ENCODE measurements at regions not wholly inside any gene's neighbourhood (a gene's known extent, or its start where the extent isn't known, plus 50 kb on each side); places are given as distances from the start of the nearest gene placed in this dataset.

DNA sequence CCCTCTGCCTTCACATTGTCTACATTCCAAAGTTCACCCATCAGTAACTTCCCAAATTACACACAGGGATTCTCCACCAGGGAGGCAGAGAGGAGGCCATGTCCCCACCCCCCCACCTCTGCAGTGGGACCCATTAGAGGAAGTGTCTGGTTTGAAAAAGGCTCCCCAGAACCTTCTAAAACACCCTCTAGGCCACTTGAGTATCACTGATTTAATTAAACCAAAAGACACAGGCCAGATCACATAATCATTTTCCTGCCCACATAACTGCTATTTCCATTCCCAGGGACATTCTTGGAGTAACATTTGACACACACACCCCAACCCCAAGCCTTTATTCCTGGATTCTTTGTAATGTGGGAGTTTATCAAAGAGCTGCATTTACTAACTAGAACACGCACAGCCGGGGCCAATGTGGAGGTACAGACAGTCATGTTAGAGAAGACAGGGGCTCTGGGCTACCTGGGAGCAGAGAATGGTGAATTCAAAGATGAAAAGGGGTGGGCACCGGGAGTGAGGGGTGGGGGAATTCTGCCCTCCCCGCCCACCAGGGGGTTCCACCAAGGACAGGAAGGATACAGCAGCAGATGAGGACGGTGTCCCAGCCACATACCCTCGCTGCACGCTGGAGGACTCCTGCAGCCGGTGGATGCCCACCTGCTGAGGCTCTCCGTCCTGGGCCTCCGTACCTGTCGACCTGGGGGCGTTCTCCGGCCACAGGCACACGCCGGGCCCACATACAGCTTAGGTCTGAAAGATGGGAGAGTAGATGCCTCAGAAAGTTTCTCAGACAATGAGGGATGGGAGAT lies 201.4 kb upstream of the CTNNB1 start:
- no peak for DNase-seq

DNA sequence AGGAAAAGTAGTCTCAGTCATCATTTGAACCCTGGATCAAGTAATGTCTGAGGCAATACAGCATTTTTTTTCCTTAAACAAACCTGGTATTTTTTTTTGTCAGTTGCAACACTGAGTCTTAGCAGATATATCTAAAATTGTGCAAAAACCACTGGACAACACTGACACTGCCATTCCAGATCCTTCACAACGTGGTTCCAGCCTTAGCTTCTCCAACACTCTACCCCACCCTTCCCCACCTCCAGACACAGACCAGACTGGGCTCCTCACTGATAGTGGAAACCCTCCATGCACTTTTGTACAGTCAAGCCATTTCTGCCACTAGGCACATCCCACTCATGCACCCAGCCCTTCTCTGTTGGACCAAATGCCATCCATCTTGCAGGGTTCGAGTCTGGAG lies 199.6 kb upstream of the CTNNB1 start:
- no peak for DNase-seq

DNA sequence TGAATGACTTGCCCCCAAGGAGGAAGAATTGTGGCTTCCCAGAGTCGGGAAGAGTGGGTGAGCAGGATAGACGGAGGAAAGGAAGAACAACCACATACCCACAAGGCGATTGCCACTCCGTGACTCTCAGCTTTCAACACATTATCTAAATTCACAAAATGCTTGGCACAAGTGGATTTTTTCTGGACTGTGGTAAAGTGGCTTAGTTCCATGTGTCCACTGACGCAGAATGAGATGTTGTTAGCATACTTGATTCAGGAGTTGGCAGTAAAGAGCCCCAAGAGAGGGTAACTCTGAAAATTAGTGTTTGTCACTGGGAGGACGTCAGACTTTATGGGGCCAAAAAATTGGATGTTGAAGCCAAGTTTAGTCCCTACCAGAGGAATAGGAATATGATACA lies 198.8 kb upstream of the CTNNB1 start:
- no peak for DNase-seq

DNA sequence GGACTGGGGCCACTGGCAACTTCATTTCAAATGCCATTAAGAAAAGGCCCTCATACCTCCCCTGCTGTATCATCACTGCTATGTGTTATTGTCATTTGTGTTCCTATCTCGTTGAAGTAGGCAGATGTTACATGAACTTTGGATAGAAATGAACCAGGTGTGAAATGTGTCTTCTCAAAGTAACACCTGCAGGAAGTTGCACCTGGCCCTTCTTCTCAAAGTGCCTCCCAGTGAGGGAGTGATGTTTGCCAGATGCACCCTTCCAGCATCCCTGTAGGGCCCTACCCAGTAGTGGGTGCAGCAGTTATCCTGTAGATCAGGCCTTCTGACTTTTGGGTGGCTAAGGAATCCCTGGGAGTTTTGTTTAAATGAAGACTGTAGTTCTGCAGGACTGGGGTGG lies 197.7 kb upstream of the CTNNB1 start:
- DNase-seq, result no peak

DNA sequence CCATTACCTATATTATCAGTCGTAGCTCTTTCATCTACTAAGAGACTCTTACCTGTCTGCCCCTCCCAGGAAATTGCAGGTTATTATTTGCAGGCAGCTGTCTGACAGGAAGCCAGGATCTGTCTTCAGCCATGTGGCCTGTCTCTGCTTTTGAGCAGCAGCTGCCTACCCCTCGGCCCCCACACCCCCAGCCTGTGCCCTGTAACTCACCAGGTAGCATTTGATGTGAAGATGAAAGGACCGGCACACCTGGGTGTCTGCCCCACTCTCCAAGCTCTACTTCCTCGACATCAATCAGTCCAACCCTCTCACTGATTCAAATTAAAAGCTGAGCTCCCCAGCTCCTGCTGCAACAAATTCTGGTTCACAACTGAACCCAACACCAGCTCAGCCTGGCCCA lies 197.2 kb upstream of the CTNNB1 start:
- no peak for DNase-seq

DNA sequence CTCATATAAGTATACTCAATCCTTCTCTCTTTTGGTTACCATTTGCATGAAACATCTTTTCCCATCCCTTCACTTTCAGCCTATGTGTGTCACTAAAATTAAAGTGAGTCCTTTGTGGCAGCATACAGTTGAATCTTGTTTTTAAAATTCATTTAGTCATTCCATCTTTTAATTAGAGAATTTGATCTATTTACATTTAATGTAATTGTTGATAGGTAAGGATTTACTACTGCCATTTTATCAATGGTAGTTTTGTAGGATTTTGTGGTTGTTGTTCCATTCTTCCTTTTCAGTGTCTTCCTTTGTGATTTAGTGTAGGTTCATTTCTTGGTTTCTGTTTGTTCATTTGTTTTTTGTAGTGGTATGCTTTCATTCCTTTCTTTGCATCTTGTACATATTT lies 191.9 kb upstream of the CTNNB1 start:
- no peak for DNase-seq

DNA sequence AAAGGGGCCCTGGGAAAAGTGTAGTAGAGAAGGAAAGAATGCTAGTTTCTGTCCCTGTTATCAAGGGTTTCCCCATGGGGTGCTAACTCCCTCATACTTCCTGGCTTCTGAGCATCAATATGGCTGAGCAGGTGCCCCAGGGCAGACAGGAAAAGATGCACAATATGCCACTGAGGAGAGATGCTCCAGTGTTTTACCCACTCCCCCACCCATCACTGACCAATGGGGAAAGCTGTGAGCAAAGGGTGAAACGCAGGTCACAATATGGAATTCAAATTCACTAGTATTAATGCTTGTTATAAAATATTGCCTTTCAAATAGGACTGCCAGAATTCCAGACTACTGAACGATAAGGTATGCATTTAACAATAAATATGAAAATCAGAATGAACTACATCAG lies 187.5 kb upstream of the CTNNB1 start:
- no peak for DNase-seq

DNA sequence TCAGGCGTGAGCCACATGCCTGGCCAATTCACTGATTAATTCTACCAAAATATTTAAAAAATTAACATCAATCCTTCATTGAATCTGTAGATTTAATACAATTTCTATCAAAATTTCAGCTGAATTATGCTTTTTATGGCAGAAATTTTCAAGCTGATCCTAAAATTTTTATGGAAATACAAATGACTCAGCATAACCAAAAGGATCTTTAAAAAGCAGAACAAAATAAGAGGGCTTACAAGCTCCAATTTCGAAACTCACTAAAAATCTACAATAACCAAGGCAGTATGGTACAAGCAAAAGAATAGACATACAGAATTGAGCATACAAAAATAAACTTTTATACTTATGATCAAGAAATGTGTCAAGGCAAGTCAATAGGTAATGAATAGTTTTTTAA lies 180.4 kb upstream of the CTNNB1 start:
- no peak for DNase-seq

DNA sequence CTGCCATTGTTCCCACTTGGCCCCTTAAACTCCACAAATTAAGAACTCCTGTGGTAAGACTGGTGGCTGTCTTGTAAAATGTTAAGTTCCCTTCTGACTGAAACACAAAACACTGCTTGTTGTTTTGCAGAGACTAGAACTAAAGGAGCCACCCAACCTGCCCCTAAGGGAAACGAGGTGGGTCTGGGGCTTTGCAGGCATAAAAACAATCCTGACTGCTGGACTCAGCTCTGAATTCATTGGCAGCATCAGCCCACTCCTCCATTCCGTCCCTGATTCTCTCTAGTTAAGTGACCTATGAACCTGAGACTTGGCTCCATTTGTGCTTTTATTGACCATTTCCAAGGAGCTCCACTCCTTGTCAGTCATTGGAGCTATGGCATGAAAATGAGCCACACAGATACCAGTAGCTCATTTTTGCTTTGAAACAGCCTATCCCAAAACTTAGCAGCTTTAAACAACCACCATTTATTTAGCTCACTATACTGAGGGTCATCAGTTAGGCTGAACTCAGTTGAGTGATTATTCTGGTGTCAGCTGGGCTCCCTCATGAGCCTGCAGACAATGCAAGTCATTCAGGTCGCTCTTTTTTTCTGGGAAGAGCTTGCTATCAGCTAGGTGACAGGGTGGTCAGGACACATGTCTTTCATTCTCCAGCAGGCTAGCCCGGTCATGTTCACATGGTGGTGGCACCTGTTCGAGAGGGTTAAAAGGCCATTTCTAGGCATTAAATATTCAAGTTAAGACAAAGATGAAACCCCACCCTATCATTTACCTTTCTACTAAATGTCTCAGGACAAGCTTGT lies 175.1 kb upstream of the CTNNB1 start:
- DNase-seq, result no peak

DNA sequence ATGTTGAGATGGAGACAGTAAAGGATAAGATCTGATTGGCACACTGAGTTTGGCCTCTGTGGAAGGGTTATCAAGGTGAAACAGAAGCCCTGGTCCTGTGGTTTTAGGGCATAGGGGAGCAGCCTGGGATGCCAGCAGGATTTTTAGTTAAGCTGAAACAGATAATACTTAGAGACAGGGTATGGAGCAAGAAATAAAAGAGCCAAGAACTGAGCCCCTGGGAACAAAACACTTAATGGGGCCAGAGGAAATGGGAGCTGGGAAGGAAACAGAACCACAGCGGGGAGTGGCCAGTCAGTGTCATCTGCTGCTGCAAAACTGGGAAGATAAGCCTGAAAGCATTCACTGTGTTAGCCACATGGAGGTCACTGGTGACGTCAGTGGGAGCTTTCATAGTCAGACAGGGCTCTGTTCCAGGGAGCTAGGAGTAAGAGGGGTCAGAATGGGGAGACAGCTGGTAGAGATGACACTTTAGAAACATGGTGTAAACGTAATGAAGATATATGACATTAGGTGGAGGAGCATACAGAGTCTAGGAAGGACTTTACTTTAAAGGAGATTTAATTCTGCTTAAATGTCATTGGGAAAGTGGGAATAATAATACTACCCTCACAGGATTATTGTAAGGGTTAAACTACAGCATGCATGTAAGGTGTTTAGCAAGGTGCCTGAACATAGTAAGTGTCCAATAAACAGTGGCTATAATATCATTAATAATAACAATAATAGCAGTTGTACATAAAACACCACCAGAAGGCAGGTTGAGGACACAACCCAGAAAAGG lies 172.7 kb upstream of the CTNNB1 start:
- DNase-seq, result no peak

DNA sequence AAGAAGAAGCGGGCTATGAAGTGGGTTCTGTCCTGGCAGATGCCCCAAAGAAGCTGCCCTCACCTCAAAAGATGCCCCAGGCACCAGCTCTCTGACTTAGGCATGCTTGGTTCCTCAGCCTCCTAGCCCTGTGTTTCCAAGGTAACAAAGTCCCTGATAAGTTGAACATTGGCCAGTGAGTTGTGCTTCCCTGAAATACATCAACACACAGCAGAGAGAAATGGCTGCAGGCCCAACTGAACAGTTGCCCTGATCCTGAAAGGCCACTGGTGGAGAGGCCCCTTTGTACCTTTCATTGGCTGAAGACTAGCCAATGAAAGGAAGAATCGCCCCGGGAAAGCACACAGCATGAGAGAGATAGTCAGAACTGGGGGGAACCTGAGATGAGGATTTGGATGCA lies 169.9 kb upstream of the CTNNB1 start:
- no peak for DNase-seq

DNA sequence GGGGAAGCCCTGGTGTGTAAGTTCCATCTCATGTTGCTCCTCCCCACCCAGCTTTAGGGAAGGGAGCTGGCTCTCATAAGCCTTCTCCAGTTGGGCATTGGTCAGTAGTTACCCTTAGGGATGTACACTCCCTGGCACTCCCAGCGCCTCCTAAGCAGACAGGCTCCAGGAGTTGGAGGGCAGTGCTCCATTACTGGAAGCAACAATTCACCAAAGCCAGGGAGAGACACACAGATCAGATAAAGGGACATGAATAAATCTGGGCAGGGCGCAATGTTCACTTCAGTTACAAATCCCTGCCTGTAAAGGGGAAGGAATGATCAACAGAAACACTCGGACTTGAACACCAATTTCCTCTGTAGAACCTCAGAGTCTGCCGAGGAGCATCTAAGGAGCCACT lies 169.1 kb upstream of the CTNNB1 start:
- DNase-seq, result no peak

DNA sequence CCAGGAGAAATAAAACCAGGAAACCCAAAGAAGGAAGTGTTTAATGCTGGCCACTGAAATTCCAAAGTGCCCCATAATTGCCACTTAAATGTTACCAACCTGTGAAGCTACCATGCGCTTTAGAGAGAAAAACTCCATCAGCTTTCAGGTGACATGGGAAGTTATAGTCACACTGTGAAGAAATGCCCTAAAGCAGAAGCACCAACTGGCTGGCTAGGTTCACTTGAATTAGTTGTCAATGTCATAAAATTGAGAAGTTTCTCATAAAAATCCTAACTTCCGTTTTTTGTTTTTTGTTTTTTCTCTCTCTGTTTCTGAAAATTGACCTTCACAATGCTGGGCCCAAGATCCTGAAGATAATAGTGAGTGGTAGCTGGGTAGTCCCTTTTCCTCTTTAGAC lies 167.9 kb upstream of the CTNNB1 start:
- DNase-seq, result no peak

DNA sequence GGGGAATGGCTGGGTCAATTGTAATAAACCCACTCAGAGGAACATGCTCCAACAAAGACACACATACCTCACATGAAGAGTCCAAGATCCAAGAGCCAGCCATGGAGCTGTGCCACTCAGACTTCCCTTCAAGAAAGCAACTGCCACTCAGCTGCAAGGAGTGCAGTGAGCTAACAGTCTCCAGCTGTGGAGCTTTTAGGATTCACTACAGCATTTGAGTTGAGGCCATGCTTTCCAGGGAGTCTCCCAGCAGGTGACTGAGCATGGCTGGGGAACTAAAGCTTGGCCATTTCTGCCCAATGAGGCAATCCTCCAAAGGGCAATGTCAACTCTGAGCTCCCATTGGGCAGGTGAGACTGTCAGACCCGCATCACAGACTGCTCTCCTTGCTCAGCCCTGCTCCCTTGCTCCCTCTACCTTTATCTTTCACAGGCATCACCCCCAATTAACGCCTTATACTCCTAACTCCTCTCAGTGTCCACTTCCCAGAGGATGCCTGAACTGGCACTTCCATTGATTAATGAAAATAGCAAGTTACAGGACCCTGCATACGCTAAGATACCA lies 165.3 kb upstream of the CTNNB1 start:
- no peak for DNase-seq

DNA sequence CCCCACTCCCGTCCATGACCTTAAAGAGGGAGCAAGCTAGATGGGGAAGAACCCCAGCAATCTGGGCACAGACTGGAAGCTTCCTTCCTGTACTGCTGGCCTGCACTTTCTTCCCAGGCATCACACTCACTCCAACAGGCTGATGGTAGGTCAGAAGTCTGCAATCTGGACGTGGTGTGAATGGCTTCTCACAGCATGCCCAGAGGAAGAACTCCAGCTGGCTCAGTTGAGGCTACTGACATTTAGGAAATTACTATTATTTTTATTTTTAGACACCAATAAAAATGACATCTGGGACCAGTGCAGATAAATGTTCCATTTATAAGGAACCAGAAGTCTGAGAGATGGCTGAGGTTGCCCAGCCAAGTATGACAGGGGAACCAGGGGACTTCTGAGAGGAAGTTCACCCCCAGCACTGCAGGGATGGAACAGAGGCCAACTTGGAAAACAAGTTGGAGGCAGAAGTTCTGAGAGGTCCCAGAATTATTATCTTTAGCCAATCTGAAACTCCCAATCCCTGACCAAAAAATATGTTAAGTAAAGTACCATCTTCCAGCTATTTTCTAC lies 163.8 kb upstream of the CTNNB1 start:
- DNase-seq, result no peak

DNA sequence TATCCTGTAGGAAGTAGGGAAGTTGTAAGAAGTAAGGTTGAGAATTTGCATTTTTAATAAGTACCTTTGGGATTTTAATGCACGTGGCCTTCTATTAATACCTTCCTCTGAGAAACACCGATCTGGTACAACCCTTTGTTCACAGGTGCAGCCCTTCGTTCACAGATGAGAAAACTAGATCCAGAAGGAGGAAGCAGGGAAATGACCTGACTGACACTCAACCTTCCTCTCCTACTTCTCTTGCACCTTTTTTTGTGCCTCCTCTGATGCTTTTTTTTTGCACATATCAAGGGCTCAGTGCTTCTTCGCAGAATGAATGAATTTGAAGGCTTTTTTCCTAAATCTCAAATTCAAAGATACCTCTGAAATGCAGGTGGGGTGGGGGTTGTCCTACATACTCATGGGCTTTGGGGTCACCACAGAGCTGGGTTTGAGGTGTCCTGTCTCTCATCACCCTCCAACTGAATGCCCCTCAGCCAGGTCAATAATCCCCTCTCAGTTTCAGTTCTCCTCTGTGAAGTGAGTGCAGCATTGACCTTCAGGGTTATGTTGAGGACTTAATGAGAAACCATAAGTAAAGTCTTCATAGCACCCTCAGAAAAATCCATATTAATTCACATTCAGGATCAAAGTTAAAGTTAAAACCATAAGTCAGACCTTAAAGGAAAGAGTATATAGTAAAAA lies 161.5 kb upstream of the CTNNB1 start:
- no peak for DNase-seq

DNA sequence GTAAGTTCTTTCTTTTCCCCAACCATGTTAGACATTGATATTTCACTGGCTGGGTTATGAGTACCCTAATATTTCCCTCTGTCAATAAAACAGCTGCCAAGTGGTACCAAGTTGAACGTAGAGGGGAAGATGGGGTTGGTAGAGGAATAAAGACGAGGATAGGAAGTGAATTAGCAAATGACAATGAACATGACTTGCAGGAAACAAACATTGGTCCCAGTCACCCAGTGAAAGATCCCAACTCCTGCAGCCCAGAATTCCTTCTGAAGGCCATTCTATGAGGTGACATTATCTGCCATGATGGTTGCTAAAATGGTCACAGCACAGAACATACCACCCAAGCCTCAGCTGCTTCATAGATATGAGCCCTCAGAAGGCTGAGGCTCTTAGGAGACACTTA lies 159.0 kb upstream of the CTNNB1 start:
- DNase-seq, result no peak

DNA sequence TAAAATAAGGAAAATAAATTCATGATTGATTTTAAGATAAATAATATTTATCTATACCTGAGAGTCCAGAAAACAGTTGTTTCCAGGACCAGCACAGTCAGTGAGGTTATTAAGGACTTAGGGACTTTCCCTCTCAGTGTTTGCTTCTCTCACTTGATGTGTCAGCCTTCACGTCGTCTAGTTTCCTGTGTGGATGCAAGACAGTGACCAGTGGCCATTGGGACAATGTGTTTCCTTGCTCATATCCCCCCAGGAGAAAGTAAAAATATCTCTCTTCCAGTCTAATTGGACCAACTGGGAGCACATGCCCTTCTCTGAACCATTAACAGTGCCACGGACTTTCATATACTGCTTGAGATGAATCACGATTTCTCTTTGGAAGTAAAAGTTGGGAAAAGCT lies 157.8 kb upstream of the CTNNB1 start:
- no peak for DNase-seq

DNA sequence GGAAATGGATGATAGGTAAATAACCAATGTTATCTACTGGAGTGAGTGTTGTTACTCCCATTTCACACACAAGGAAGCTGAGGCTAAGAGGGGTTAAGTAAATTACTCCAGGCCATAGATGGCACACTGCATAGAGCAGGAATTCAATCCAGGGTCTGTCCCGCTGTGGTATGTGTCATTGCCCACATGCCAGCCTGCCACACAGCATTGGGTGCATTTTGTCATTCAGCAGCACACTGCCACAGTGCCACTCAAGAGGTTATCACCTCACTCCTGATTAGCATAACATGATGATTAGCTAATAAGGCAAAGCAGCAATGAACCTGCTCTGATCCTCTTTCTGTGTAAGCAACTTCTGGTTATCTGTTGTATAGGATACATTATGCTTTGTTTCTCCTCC lies 157.4 kb upstream of the CTNNB1 start:
- DNase-seq, result no peak

DNA sequence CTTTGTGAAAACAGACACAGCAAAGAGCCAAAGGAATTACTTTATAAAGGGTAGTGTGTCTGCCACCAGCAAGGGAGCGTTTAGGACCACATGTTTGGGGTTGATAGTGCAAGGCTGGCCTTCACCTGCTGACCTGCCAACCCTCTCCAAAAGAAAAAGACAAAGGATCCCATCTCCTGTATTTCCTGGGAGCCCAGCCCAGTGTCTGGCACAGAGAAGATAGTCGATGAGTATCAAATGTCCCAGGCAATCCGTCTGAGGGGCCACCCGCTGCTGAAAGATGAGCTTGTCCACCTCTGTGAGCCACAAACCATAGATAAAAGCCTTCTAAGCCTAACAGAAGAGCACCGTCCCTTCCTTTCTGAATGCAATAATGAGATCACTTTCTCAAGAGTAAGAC lies 154.8 kb upstream of the CTNNB1 start:
- DNase-seq, result no peak

DNA sequence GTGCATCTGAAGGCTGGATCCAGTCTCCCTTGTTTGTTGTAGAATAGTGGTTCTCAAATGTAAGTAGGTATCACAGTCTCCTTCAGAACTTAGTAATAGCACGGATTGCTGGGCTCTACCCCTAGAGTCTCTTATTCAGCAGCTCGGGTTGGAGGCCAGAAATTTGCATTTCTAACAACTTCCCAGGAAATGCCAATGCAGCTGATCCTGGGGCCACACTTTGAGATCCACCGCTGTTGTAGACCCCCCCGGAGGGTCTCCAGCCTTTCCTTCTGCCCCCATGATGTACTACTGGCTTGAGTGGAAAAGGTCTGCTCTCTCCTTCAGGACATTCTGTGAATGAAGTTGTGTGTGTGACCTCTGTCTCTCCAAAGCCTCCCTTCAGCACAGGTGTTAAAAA lies 153.8 kb upstream of the CTNNB1 start:
- DNase-seq, result no peak

DNA sequence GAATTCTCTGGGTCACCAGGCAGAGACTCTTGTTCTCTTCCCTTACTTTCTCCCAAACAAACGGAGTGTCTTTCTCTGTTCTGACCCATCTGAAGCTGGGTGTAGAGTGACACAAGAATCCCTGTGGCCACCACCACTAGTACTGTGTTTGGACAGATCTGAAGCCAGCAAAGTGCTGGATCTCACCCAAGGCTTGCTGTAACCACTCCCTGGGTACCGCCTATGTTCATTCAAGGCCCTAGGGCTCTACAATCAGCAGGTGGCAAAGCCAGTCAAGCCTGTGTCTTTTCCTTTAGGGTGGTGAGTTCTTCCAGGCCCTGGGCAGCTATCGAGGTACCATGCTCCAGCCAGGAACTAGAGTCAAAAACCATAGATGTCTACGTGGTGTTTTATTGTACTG lies 149.2 kb upstream of the CTNNB1 start:
- DNase-seq, result no peak
